ENCODE measurements at regions not wholly inside any gene's neighbourhood (a gene's known extent, or its start where the extent isn't known, plus 50 kb on each side); places are given as distances from the start of the nearest gene placed in this dataset.

DNA sequence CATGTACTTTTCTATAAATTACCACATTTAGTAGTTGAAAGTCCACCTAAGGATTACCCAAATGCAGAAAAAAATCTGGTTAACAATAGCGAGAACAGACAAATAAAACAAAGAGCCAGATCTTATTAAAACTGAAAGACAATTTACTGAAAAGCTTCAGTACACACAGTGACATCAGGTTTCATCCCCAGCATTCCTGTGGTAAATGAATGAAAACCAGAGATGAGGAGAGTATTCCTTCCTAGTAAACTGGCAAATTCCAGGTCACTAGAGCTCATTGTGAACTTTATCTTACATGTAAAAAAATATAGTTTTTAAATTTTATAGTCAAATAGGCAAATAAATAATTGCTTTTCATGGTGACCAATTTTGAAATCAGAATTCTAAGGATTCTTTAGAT is 1290.5 kb downstream of the ADGRL3 start:
- intact Hi-C loops (cut with DNase I), result no loop called here
- H3K36me3 ChIP-seq, result no peaks in the 10 kb centered on the region
- TF ChIP-seq, protein P1, sequence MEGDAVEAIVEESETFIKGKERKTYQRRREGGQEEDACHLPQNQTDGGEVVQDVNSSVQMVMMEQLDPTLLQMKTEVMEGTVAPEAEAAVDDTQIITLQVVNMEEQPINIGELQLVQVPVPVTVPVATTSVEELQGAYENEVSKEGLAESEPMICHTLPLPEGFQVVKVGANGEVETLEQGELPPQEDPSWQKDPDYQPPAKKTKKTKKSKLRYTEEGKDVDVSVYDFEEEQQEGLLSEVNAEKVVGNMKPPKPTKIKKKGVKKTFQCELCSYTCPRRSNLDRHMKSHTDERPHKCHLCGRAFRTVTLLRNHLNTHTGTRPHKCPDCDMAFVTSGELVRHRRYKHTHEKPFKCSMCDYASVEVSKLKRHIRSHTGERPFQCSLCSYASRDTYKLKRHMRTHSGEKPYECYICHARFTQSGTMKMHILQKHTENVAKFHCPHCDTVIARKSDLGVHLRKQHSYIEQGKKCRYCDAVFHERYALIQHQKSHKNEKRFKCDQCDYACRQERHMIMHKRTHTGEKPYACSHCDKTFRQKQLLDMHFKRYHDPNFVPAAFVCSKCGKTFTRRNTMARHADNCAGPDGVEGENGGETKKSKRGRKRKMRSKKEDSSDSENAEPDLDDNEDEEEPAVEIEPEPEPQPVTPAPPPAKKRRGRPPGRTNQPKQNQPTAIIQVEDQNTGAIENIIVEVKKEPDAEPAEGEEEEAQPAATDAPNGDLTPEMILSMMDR (IDR thresholded peaks at IDR 0.05), result no peak
- no peak for TF ChIP-seq POLR2AphosphoS5 (IDR thresholded peaks at IDR 0.05; ENCODE audit: insufficient read depth in 1 of 2, low read depth in 1 of 2)
- no peak for TF ChIP-seq POLR2A (IDR thresholded peaks at IDR 0.05)

DNA sequence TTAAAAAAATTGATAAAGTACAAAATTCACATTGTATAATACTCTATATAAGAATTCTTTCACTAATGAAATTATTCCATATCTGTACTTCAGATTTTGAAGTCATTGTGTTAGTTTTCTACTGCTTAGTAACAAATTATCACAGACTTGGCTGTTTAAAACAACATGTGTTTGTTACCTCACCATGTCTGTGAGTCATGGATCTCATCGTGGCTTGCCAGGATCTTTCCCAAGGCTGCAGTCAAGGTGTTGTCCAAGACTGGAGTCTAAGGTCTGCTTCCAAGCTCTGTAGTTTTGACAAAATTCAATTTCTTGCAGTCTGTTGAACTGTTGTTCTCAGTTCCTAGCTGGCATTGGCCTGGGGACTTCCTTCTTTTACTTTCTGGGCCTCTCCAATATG is 1286.9 kb downstream of the ADGRL3 start:
- Histone ChIP-seq H3K27ac (no peak overlapping the region), H3K36me3 (no peaks in the 10 kb centered on the region), H3K4me3 (no peak overlapping the region), H3K9me3 (no peaks in the 10 kb centered on the region), H3K4me1 (no peaks in the 10 kb centered on the region), H3K27me3 (no peaks in the 10 kb centered on the region)
- intact Hi-C loops (cut with DNase I), result no loop called here
- TF ChIP-seq, protein P1 (IDR thresholded peaks at IDR 0.05), result no peak
- no peak for TF ChIP-seq POLR2AphosphoS5 (IDR thresholded peaks at IDR 0.05; ENCODE audit: insufficient read depth in 1 of 2, low read depth in 1 of 2)
- TF ChIP-seq POLR2A (IDR thresholded peaks at IDR 0.05), result no peak
- DNase-seq (ENCODE audit: extremely low spot score in 2 of 2), result no peak

More for the DNA sequence above, 1290.5 kb downstream of the ADGRL3 start:
- Histone ChIP-seq H3K4me1 (no peaks in the 10 kb centered on the region), H3K27ac (no peak overlapping the region), H3K4me3 (no peak overlapping the region), H3K27me3 (no peaks in the 10 kb centered on the region), H3K9me3 (no peaks in the 10 kb centered on the region)
- DNase-seq (ENCODE audit: extremely low spot score in 2 of 2), result no peak

DNA sequence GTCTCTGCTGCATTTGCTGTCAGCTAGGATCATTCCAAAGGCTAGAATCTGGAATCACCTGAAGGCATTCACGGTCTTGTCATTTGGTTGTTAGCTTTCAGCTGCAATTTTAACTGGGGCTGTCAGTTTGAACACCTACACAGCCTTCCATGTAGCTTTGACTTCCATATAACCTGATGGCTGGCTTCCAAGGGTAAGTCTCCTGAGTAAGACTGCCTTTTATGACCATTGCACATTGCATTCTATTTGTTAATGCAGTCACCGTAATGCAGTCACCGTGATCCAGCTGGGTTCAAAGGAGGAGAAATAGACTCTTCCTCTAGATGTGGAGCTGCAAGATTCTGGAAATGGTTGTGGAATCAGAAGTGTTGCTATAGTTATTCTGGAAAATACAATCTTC is 1284.2 kb downstream of the ADGRL3 start:
- TF ChIP-seq, protein P1 (IDR thresholded peaks at IDR 0.05), result no peak
- TF ChIP-seq POLR2AphosphoS5 (IDR thresholded peaks at IDR 0.05; ENCODE audit: insufficient read depth in 1 of 2, low read depth in 1 of 2) (no peak), POLR2A (IDR thresholded peaks at IDR 0.05) (no peak)
- Histone ChIP-seq H3K27me3 (no peaks in the 10 kb centered on the region), H3K4me3 (no peak overlapping the region), H3K36me3 (no peaks in the 10 kb centered on the region), H3K9me3 (no peaks in the 10 kb centered on the region), H3K27ac (no peak overlapping the region), H3K4me1 (no peaks in the 10 kb centered on the region)
- no peak for DNase-seq (ENCODE audit: extremely low spot score in 2 of 2)
- intact Hi-C loops (cut with DNase I), result no loop called here

DNA sequence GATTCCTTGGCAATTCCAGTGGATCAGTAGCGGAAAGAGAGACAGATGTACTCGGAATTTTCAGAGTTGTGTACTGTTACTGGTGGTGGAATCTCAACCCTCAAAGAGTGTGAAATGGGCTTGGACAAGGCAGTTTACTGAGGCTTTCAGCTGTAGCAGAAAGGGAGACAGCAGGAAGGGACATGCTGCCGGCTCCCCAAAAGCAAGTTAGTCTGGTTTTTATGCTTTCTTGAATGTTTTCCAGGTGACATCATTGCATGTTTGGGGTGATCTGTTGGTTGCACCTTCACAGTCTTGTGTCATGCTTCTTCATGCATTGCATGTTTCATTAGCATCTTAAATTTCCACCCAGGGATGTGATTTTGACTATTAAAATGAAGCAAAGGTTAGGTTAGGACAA is 1282.2 kb downstream of the ADGRL3 start:
- Histone ChIP-seq H3K27me3 (no peaks in the 10 kb centered on the region), H3K27ac (no peak overlapping the region), H3K4me1 (no peaks in the 10 kb centered on the region), H3K36me3 (no peaks in the 10 kb centered on the region), H3K9me3 (no peaks in the 10 kb centered on the region), H3K4me3 (no peak overlapping the region)
- TF ChIP-seq, protein P1 (IDR thresholded peaks at IDR 0.05), result no peak
- TF ChIP-seq POLR2AphosphoS5 (IDR thresholded peaks at IDR 0.05; ENCODE audit: insufficient read depth in 1 of 2, low read depth in 1 of 2) (no peak), POLR2A (IDR thresholded peaks at IDR 0.05) (no peak)
- no peak for DNase-seq (ENCODE audit: extremely low spot score in 2 of 2)
- intact Hi-C loops (cut with DNase I), result no loop called here

DNA sequence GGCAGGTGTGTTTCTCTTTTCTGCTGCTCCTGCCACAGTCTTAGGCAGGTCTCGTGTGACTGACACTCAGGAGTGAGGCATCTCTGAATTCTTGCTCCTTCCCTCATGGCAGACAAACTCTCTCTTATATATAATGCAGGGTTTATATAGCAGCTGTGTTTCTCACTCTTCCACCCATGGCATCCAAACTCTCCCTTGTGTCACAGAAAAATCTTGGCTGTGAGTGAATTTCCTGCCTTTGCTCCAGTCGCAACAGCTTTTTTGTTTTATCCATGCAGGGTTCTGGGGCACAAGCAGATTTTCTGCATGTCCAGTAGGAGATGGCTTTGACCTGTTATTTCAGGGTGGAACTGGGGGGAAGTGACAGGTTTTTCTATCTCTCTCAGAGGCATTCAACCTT is 1275.5 kb downstream of the ADGRL3 start:
- Histone ChIP-seq H3K27me3 (no peaks in the 10 kb centered on the region), H3K4me1 (no peaks in the 10 kb centered on the region), H3K36me3 (no peaks in the 10 kb centered on the region), H3K9me3 (no peaks in the 10 kb centered on the region), H3K27ac (no peak overlapping the region), H3K4me3 (no peak overlapping the region)
- DNase-seq (ENCODE audit: extremely low spot score in 2 of 2), result no peak
- TF ChIP-seq, protein P1 (IDR thresholded peaks at IDR 0.05), result no peak
- TF ChIP-seq POLR2AphosphoS5 (IDR thresholded peaks at IDR 0.05; ENCODE audit: insufficient read depth in 1 of 2, low read depth in 1 of 2) (no peak), POLR2A (IDR thresholded peaks at IDR 0.05) (no peak)
- intact Hi-C loops (cut with DNase I), result no loop called here
